ENCODE measurements at regions not wholly inside any gene's neighbourhood (a gene's known extent, or its start where the extent isn't known, plus 50 kb on each side); places are given as distances from the start of the nearest gene placed in this dataset.
"Not testable (repeated sequence)": the region's sequence is repeated elsewhere in the genome, so short reads cannot be mapped to it uniquely, and the experiment has no call there.

DNA sequence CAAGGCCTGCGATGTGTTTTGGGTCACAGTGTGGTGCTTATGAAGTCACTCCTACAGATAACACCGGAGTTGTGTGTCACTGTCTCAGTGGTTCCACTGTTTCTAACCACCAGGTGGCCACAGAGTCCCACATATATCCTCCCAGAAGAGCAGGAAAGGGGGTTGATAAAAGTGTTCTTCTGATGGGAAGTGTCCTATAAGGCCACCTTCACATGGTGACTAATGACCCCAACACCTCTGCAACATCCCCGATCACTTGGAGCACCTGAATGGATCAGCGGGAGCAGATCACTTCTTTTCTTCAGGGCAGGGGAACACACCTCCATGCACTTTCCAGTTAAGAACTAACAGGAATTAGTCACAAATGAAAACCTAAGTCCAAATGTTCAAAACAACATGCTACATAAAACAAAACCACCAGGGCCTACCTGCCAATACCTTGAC lies 111.5 kb downstream of the PPIAL4G start (continued):
- peak; percentile 50; the same call in 1 of the 2 replicates for TF ChIP-seq CC2D1A (IDR thresholded peaks at IDR 0.05)
- TF ChIP-seq CREM (IDR thresholded peaks at IDR 0.05; ENCODE audit: low read depth), result peak; percentile 60
- peak; percentile 74 for TF ChIP-seq SMC3 (conservative IDR thresholded peaks at IDR 0.05; ENCODE audit: insufficient read depth, low read depth, low read length)
- not testable (repeated sequence) for TF ChIP-seq ATF3 (IDR thresholded peaks at IDR 0.05)
- TF ChIP-seq ATF3 (CRISPR knock-in tag; conservative IDR thresholded peaks at IDR 0.05), result 0 out of 2 replicates have a peak, but pooled peaks have one; percentile 25
- peak; percentile 92 for TF ChIP-seq DEAF1 (CRISPR knock-in tag; IDR thresholded peaks at IDR 0.05)
- TF ChIP-seq GATAD2B (IDR thresholded peaks at IDR 0.05; ENCODE audit: borderline replicate concordance), result 0 out of 2 replicates have a peak, but pooled peaks have one; percentile 25
- TF ChIP-seq, protein P1, sequence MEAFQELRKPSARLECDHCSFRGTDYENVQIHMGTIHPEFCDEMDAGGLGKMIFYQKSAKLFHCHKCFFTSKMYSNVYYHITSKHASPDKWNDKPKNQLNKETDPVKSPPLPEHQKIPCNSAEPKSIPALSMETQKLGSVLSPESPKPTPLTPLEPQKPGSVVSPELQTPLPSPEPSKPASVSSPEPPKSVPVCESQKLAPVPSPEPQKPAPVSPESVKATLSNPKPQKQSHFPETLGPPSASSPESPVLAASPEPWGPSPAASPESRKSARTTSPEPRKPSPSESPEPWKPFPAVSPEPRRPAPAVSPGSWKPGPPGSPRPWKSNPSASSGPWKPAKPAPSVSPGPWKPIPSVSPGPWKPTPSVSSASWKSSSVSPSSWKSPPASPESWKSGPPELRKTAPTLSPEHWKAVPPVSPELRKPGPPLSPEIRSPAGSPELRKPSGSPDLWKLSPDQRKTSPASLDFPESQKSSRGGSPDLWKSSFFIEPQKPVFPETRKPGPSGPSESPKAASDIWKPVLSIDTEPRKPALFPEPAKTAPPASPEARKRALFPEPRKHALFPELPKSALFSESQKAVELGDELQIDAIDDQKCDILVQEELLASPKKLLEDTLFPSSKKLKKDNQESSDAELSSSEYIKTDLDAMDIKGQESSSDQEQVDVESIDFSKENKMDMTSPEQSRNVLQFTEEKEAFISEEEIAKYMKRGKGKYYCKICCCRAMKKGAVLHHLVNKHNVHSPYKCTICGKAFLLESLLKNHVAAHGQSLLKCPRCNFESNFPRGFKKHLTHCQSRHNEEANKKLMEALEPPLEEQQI (IDR thresholded peaks at IDR 0.05), result 0 out of 2 replicates have a peak, but pooled peaks have one; percentile 28
- 0 out of 2 replicates have a peak, but pooled peaks have one; percentile 22 for TF ChIP-seq EP400 (IDR thresholded peaks at IDR 0.05)
- peak; percentile 19; the same call in 1 of the 2 replicates for TF ChIP-seq VEZF1 (CRISPR knock-in tag; IDR thresholded peaks at IDR 0.05)

GRCh38 chr1:148370661-148371060 lies 112.4 kb downstream of the PPIAL4G start:
- H3K79me2 ChIP-seq (ENCODE audit: control insufficient read depth, insufficient read depth, low read length); H3K4me3 ChIP-seq; H3K27me3 ChIP-seq (ENCODE audit: control insufficient read depth in 2 of 2, insufficient read depth in 2 of 2, low read length in 2 of 2); H2AFZ ChIP-seq (ENCODE audit: low read depth, low read length); H3K36me3 ChIP-seq (ENCODE audit: control insufficient read depth, insufficient read depth, low read length); DNase-seq (ENCODE audit: extremely low read depth in 1 of 4, low spot score in 3 of 4); H3K4me1 ChIP-seq (replicated peaks in 1 of 2; ENCODE audit: control insufficient read depth in 2 of 2, insufficient read depth in 2 of 2, low read length in 2 of 2); H4K20me1 ChIP-seq (replicated peaks; ENCODE audit: control insufficient read depth, insufficient read depth, low read length); POLR2A ChIA-PET; CTCF ChIA-PET (ENCODE audit: low intra/inter-chr PET ratio); H3K9ac ChIP-seq (ENCODE audit: insufficient read depth in 1 of 2, low read depth in 2 of 2, low read length in 2 of 2); H3K4me2 ChIP-seq (ENCODE audit: insufficient read depth, low read length); BruUV-seq (replicated peaks); ATAC-seq; H3K27ac ChIP-seq (ENCODE audit: extremely low read depth, low read depth, low read length); FAIRE-seq; H3K9me3 ChIP-seq (replicated peaks; ENCODE audit: control insufficient read depth, insufficient read depth, low read depth, low read length); H3K9me1 ChIP-seq (ENCODE audit: control insufficient read depth, insufficient read depth, low read length): not testable (repeated sequence)
- in situ Hi-C loops (cut with MboI), result loop anchor here (25.0 kb wide), 2 partner anchors 167 to 392 kb away; no protein-coding TSS in a partner anchor
- 21% methylated on average over 5 of the region's 5 CpGs for WGBS (ENCODE audit: insufficient coverage, low coverage, missing lambda C conversion rate)
- intact Hi-C loops (cut with micrococcal nuclease), result loop anchor here (10.0 kb wide), 1 partner anchor 64 kb away; no protein-coding TSS in a partner anchor

Data from K562 (cell line).